GM12878 (cell line): ENCODE measurements at regions not wholly inside any gene's neighbourhood (a gene's known extent, or its start where the extent isn't known, plus 50 kb on each side); places are given as distances from the start of the nearest gene placed in this dataset.

Experiments
- ATAC-seq: fragments of 200-7000 bp; cut with Tn5 transposase; 3 replicates; pipeline ENCODE4 v1.9.1; 2020; ENCODE audit warnings: mild to moderate bottlenecking, moderate library complexity
- BruUV-seq: library from RNA; stranded (reverse); fragments of 400-500 nt; replicated peaks from 2 replicates; lab custom pipeline; 2021; lab: Mats Ljungman, UMichigan
- CTCF ChIA-PET: fragments of 300-600 bp; sonication (Branson Sonifier 250); formaldehyde crosslinking; extraction: SDS; loops from one replicate; lab custom pipeline; 2021; ENCODE audit warnings: inconsistent platforms; lab: Yijun Ruan, JAX
- POLR2A ChIA-PET: fragments of 350-600 bp; formaldehyde crosslinking; extraction: SDS; loops from one replicate; lab custom pipeline; 2021; ENCODE audit warnings: inconsistent platforms; lab: Charles Lee
- RAD21 ChIA-PET: fragments of 300-600 bp; sonication (Branson Sonifier 250); formaldehyde crosslinking; loops from one replicate; lab custom pipeline; 2023; ENCODE audit warnings: antibody characterized with exemption; ENCODE audit not compliant: unreplicated experiment; lab: Charles Lee
- SMC1A ChIA-PET: fragments of 300-600 bp; sonication (Branson Sonifier 250); formaldehyde crosslinking; loops from one replicate; lab custom pipeline; 2023; ENCODE audit not compliant: unreplicated experiment, uncharacterized antibody; lab: Charles Lee
- DNase-seq: peaks from one replicate; pipeline ENCODE4 v3.0.0-alpha.2; 2011; ENCODE audit warnings: low read depth, low spot score
- FAIRE-seq: peaks from 3 replicates; lab custom pipeline; 2011; peaks lifted over from hg19 to GRCh38; lab: Jason Lieb, UNC
- H2AFZ ChIP-seq: 2 replicates; pipeline ENCODE4 v1.6.0; 2011; ENCODE audit warnings: low read depth, low read length, control low read depth; ENCODE audit not compliant: control insufficient read depth
- H3K27ac ChIP-seq: 2 replicates; pipeline ENCODE4 v1.5.1; 2011; ENCODE audit warnings: control low read depth; ENCODE audit not compliant: control insufficient read depth, insufficient read depth
- H3K27me3 ChIP-seq, 2 experiments: replicated peaks in 1 of 2; 2 replicates each; pipeline versions ENCODE4 v1.6.0 to v1.6.1; 2011; ENCODE audit warnings: low read length in 1 of 2; ENCODE audit not compliant: control insufficient read depth in 2 of 2, insufficient read depth in 2 of 2
- H3K36me3 ChIP-seq, 2 experiments: 2 replicates each; pipeline ENCODE4 v1.5.1; 2011; ENCODE audit warnings: low read length in 1 of 2; ENCODE audit not compliant: control insufficient read depth in 2 of 2, insufficient read depth in 2 of 2
- H3K4me1 ChIP-seq: 2 replicates; pipeline ENCODE4 v1.6.1; 2011; ENCODE audit warnings: mild to moderate bottlenecking, low read length, moderate library complexity, mixed read lengths; ENCODE audit not compliant: control insufficient read depth, insufficient read depth
- H3K4me2 ChIP-seq: 2 replicates; pipeline ENCODE4 v1.6.0; 2011; ENCODE audit warnings: control low read depth; ENCODE audit not compliant: control insufficient read depth, insufficient read depth
- H3K4me3 ChIP-seq: fragments of 200-600 bp; sonication (generic); 2 replicates; pipeline ENCODE4 v1.5.1; 2016
- H3K79me2 ChIP-seq: 2 replicates; pipeline ENCODE4 v1.6.0; 2011; ENCODE audit warnings: low read length; ENCODE audit not compliant: control insufficient read depth, insufficient read depth
- H3K9ac ChIP-seq: 2 replicates; pipeline ENCODE4 v1.8.0; 2011; ENCODE audit warnings: low read length, control low read depth, mixed read lengths; ENCODE audit not compliant: control insufficient read depth, insufficient read depth
- H3K9me3 ChIP-seq: replicated peaks from 3 replicates; pipeline ENCODE4 v1.5.1; 2011; ENCODE audit warnings: mild to moderate bottlenecking, low read length; ENCODE audit not compliant: control insufficient read depth, insufficient read depth
- H4K20me1 ChIP-seq: 2 replicates; pipeline ENCODE4 v1.6.0; 2011; ENCODE audit not compliant: control insufficient read depth, insufficient read depth
- CBX3 ChIP-seq: fragments of 200-600 bp; sonication (generic); IDR thresholded peaks from 2 replicates; pipeline ENCODE4 v1.6.1; 2016; ENCODE audit warnings: low read depth, borderline replicate concordance
- CHD1 ChIP-seq: IDR thresholded peaks from 2 replicates; pipeline ENCODE4 v1.6.1; 2012; ENCODE audit warnings: low read depth, low read length, improper control_type of control experiment
- EP300 ChIP-seq, 2 experiments: fragments of 150-350 bp in 1 of 2; IDR thresholded peaks; 2 replicates each; pipeline ENCODE4 v1.6.1; 2011 to 2012; ENCODE audit warnings: low read depth in 2 of 2, low read length in 2 of 2, borderline replicate concordance in 1 of 2, improper control_type of control experiment in 1 of 2, inconsistent platforms in 1 of 2; ENCODE audit not compliant: control insufficient read depth in 1 of 2
- MTA3 ChIP-seq: IDR thresholded peaks from 2 replicates; pipeline ENCODE4 v1.6.1; 2012; ENCODE audit warnings: low read length, inconsistent platforms, borderline replicate concordance
- NKRF ChIP-seq: fragments of 450-650 bp; conservative IDR thresholded peaks from 2 replicates; pipeline ENCODE4 v1.6.1; 2017; ENCODE audit warnings: mild to moderate bottlenecking, moderate library complexity
- RB1 ChIP-seq: fragments of 450-650 bp; formaldehyde crosslinking; IDR thresholded peaks from 2 replicates; pipeline ENCODE4 v1.6.1; 2017; ENCODE audit warnings: mild to moderate bottlenecking, borderline replicate concordance
- RUNX3 ChIP-seq: IDR thresholded peaks from 2 replicates; pipeline ENCODE4 v1.6.1; 2012; ENCODE audit warnings: low read length, inconsistent platforms
- SMARCA5 ChIP-seq: fragments of 450-650 bp; IDR thresholded peaks from 2 replicates; pipeline ENCODE4 v1.6.1; 2017; ENCODE audit warnings: mild to moderate bottlenecking
- SPI1 ChIP-seq: IDR thresholded peaks from 2 replicates; pipeline ENCODE4 v1.6.1; 2011; ENCODE audit warnings: low read depth, mild to moderate bottlenecking, low read length, moderate library complexity, borderline replicate concordance; ENCODE audit not compliant: insufficient read depth
- STAT1 ChIP-seq: fragments of 450-650 bp; conservative IDR thresholded peaks from 2 replicates; pipeline ENCODE4 v1.6.1; 2014; ENCODE audit warnings: antibody characterized with exemption, mild to moderate bottlenecking
- SUPT20H ChIP-seq: IDR thresholded peaks from 2 replicates; pipeline ENCODE4 v1.6.1; 2011; ENCODE audit warnings: low read depth, mild to moderate bottlenecking, low read length, moderate library complexity, borderline replicate concordance; ENCODE audit not compliant: control insufficient read depth
- TARDBP ChIP-seq: IDR thresholded peaks from 2 replicates; pipeline ENCODE4 v1.6.1; 2016; ENCODE audit warnings: borderline replicate concordance
- YBX1 ChIP-seq: fragments of 450-650 bp; IDR thresholded peaks from 2 replicates; pipeline ENCODE4 v1.6.1; 2016; ENCODE audit warnings: antibody characterized with exemption
- ZNF687 ChIP-seq: fragments of 450-650 bp; IDR thresholded peaks from 2 replicates; pipeline ENCODE4 v1.6.1; 2017; ENCODE audit warnings: mild to moderate bottlenecking, moderate library complexity
- ZSCAN29 ChIP-seq: fragments of 450-650 bp; IDR thresholded peaks from 2 replicates; pipeline ENCODE4 v1.6.1; 2017; ENCODE audit warnings: mild to moderate bottlenecking, moderate library complexity
- ZZZ3 ChIP-seq: IDR thresholded peaks from 2 replicates; pipeline ENCODE4 v1.6.1; 2011; ENCODE audit warnings: low read depth; ENCODE audit not compliant: control insufficient read depth, insufficient read length
- WGBS: methylation state at CpG from one replicate; pipeline ENCODE4 v1.1.6; 2016; ENCODE audit warnings: low lambda C conversion rate; ENCODE audit not compliant: insufficient replicate concordance, insufficient coverage; ENCODE audit errors: missing lambda C conversion rate; 5-methylcytosine and 5-hydroxymethylcytosine counted together
- in situ Hi-C: fragments of 300-500 bp; cut with MboI; formaldehyde crosslinking; loops from 9 replicates; pipeline ENCODE4 v1.14.3; 2018; ENCODE audit warnings: mixed read lengths
- intact Hi-C: fragments of 100-400 bp; cut with micrococcal nuclease; formaldehyde crosslinking; loops from one replicate; pipeline ENCODE4 v1.14.2; 2022; ENCODE audit not compliant: unreplicated experiment
- TF ChIP-seq, protein P1 (sequence below): fragments of 450-650 bp; IDR thresholded peaks from 2 replicates; pipeline ENCODE4 v1.6.1; 2017; ENCODE audit warnings: antibody characterized with exemption, mild to moderate bottlenecking, moderate library complexity

GRCh38 chr7:19268737-19269136, 123.5 kb upstream of the FERD3L start (continued):
- TF ChIP-seq, protein P1, sequence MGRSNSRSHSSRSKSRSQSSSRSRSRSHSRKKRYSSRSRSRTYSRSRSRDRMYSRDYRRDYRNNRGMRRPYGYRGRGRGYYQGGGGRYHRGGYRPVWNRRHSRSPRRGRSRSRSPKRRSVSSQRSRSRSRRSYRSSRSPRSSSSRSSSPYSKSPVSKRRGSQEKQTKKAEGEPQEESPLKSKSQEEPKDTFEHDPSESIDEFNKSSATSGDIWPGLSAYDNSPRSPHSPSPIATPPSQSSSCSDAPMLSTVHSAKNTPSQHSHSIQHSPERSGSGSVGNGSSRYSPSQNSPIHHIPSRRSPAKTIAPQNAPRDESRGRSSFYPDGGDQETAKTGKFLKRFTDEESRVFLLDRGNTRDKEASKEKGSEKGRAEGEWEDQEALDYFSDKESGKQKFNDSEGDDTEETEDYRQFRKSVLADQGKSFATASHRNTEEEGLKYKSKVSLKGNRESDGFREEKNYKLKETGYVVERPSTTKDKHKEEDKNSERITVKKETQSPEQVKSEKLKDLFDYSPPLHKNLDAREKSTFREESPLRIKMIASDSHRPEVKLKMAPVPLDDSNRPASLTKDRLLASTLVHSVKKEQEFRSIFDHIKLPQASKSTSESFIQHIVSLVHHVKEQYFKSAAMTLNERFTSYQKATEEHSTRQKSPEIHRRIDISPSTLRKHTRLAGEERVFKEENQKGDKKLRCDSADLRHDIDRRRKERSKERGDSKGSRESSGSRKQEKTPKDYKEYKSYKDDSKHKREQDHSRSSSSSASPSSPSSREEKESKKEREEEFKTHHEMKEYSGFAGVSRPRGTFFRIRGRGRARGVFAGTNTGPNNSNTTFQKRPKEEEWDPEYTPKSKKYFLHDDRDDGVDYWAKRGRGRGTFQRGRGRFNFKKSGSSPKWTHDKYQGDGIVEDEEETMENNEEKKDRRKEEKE = no peak
- no peak for TF ChIP-seq RUNX3
- no peak for TF ChIP-seq NKRF
- no peak for TF ChIP-seq SMARCA5
- no peak for TF ChIP-seq YBX1
- TF ChIP-seq RB1 = no peak
- TF ChIP-seq STAT1 = no peak
- no peak for TF ChIP-seq SPI1

DNA sequence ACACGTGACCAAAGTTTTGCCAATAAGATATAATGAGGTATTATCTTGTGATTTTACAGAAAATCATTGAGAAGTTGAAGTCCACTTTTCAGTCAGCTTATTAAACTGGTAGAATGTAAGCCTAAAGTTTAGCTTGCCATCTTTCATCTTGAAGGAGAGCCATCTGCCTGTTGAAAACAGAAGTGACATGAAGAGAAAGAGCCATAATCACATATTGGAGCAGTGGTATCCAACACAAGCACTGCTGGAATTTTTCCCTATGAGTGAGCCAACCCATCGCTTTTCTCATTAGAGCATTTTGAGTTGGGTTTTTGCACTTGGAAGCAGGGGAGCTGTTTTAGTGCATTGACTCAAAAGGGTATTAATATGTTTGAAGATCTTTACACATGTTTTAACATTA, 117.6 kb upstream of the FERD3L start:
- Histone ChIP-seq H3K4me1 (no peaks in the 10 kb centered on the region), H2AFZ (no peak overlapping the region), H3K9me3 (no peaks in the 10 kb centered on the region), H3K4me3 (no peak overlapping the region), H3K79me2 (no peaks in the 10 kb centered on the region), H4K20me1 (no peaks in the 10 kb centered on the region), H3K9ac (no peak overlapping the region), H3K27me3 (no peaks in the 10 kb centered on the region), H3K27ac (no peak overlapping the region), H3K36me3 (no peaks in the 10 kb centered on the region), H3K4me2 (no peak overlapping the region)
- BruUV-seq = no TSS peak
- 3% methylated on average over 2 of the region's 2 CpGs for WGBS
- ATAC-seq = no peak
- ChIA-PET SMC1A (no interaction called here), CTCF (no interaction called here), RAD21 (no interaction called here), POLR2A (no interaction called here)
- intact Hi-C loops (no loop called here), in situ Hi-C loops (no loop called here)
- DNase-seq = no peak
- FAIRE-seq = no peak
- TF ChIP-seq TARDBP = no peak
- TF ChIP-seq SUPT20H = no peak
- no peak for TF ChIP-seq ZNF687
- TF ChIP-seq ZSCAN29 = no peak
- no peak for TF ChIP-seq EP300 (IDR thresholded peaks at IDR 0.05; ENCODE audit: borderline replicate concordance in 1 of 2, control insufficient read depth in 1 of 2, low read depth in 2 of 2, low read length in 2 of 2)
- TF ChIP-seq CHD1 = no peak
- no peak for TF ChIP-seq CBX3
- TF ChIP-seq ZZZ3 = no peak
- no peak for TF ChIP-seq MTA3
